GM13976 (cell line): ENCODE measurements at regions not wholly inside any gene's neighbourhood (a gene's known extent, or its start where the extent isn't known, plus 50 kb on each side); places are given as distances from the start of the nearest gene placed in this dataset.
"Not testable (repeated sequence)": the region's sequence is repeated elsewhere in the genome, so short reads cannot be mapped to it uniquely, and the experiment has no call there.

Experiments
- DNase-seq: peaks from one replicate; pipeline ENCODE4 v3.0.0; 2012; ENCODE audit warnings: low spot score
- CTCF ChIP-seq: IDR thresholded peaks from 2 replicates; pipeline ENCODE4 v1.5.1; 2012; ENCODE audit warnings: borderline replicate concordance, mild to moderate bottlenecking; ENCODE audit not compliant: insufficient read depth; ENCODE audit errors: extremely low read depth, missing control alignments, control extremely low read depth
- in situ Hi-C: fragments of 300-500 bp; cut with MboI; formaldehyde crosslinking; loops from one replicate; pipeline ENCODE4 v1.12.0; 2022; ENCODE audit warnings: low sequenced_read_pairs, mixed read lengths, inconsistent platforms; ENCODE audit not compliant: unreplicated experiment

- DNase-seq, in situ Hi-C loops: not testable (repeated sequence)
These were observed 60.0 kb upstream of the GPC3 start for GRCh38 chrX:134045372-134045771.

GRCh38 chrX:134067107-134067506, 81.7 kb upstream of the GPC3 start:
- in situ Hi-C loops, DNase-seq: not testable (repeated sequence)

- in situ Hi-C loops, DNase-seq: not testable (repeated sequence)
These were observed 86.5 kb upstream of the GPC3 start for GRCh38 chrX:134071899-134072298.

- TF ChIP-seq CTCF = no peak
- in situ Hi-C loops = no loop called here
- DNase-seq = no peak
These were observed 87.9 kb upstream of the GPC3 start for GRCh38 chrX:134073341-134073740.

- in situ Hi-C loops = no loop called here
- no peak for DNase-seq
- TF ChIP-seq CTCF = no peak
These were observed 88.8 kb upstream of the GPC3 start for GRCh38 chrX:134074151-134074550.

- in situ Hi-C loops = no loop called here
- no peak for TF ChIP-seq CTCF
- no peak for DNase-seq
These were observed 90.7 kb upstream of the GPC3 start for GRCh38 chrX:134075894-134076718.

- DNase-seq = no peak
- in situ Hi-C loops = no loop called here
- TF ChIP-seq CTCF = no peak
These were observed 110.0 kb upstream of the GPC3 start for GRCh38 chrX:134095366-134095765.

GRCh38 chrX:134101636-134102035, 116.2 kb upstream of the GPC3 start:
- no peak for DNase-seq
- in situ Hi-C loops = no loop called here
- TF ChIP-seq CTCF = no peak
